WTC11 (cell line): ENCODE measurements at regions not wholly inside any gene's neighbourhood (a gene's known extent, or its start where the extent isn't known, plus 50 kb on each side); places are given as distances from the start of the nearest gene placed in this dataset.

Experiments
- ATAC-seq: fragments of 200-7000 bp; cut with Tn5 transposase; 2 replicates; pipeline ENCODE4 v1.10.0; 2021; ENCODE audit warnings: mild to moderate bottlenecking, moderate library complexity
- CTCF ChIA-PET: fragments of 300-600 bp; sonication (Branson Sonifier 250); formaldehyde crosslinking; loops from one replicate; lab custom pipeline; 2021; ENCODE audit warnings: antibody characterized with exemption; lab: Charles Lee
- POLR2A ChIA-PET: fragments of 350-600 bp; sonication (Branson Sonifier 250); formaldehyde crosslinking; loops from one replicate; lab custom pipeline; 2021; ENCODE audit warnings: antibody characterized with exemption; lab: Charles Lee
- DNase-seq: peaks from one replicate; pipeline ENCODE4 v3.0.0; 2021; ENCODE audit warnings: low spot score
- H3K27ac Mint-ChIP-seq: 2 replicates; pipeline ENCODE4 v1.8.0; 2021; ENCODE audit warnings: mixed read lengths
- H3K27me3 Mint-ChIP-seq: 2 replicates; pipeline ENCODE4 v1.8.0; 2021; ENCODE audit warnings: low read depth, mild to moderate bottlenecking, moderate library complexity, mixed read lengths
- H3K36me3 Mint-ChIP-seq: 2 replicates; pipeline ENCODE4 v1.8.0; 2021; ENCODE audit warnings: mixed read lengths
- H3K4me1 Mint-ChIP-seq: 2 replicates; pipeline ENCODE4 v1.8.0; 2022; ENCODE audit warnings: mixed read lengths
- H3K4me3 Mint-ChIP-seq: 2 replicates; pipeline ENCODE4 v1.8.0; 2021; ENCODE audit warnings: mild to moderate bottlenecking, moderate library complexity, mixed read lengths
- H3K9me3 Mint-ChIP-seq: 2 replicates; pipeline ENCODE4 v1.8.0; 2021; ENCODE audit warnings: mixed read lengths
- ATF1 ChIP-seq: sonication (generic); formaldehyde crosslinking; IDR thresholded peaks from 2 replicates; pipeline ENCODE4 v1.8.1; 2023; ENCODE audit warnings: mild to moderate bottlenecking, moderate library complexity, missing genetic modification reagents
- E2F1 ChIP-seq: sonication (generic); formaldehyde crosslinking; IDR thresholded peaks from 2 replicates; pipeline ENCODE4 v1.8.0; 2022; ENCODE audit warnings: mild to moderate bottlenecking, missing genetic modification reagents
- ETV6 ChIP-seq: sonication (generic); formaldehyde crosslinking; IDR thresholded peaks from 2 replicates; pipeline ENCODE4 v1.8.1; 2022; ENCODE audit warnings: mild to moderate bottlenecking, missing genetic modification reagents
- GTF2I ChIP-seq: fragments of 250-450 bp; sonication (Bioruptor Pico); conservative IDR thresholded peaks from 2 replicates; pipeline ENCODE4 v1.4.0; 2021; ENCODE audit warnings: mild to moderate bottlenecking
- HMGA2 ChIP-seq: fragments of 250-450 bp; sonication (Bioruptor Pico); IDR thresholded peaks from 2 replicates; pipeline ENCODE4 v1.4.0; 2021; ENCODE audit warnings: mild to moderate bottlenecking, moderate library complexity
- IRF2 ChIP-seq: sonication (generic); formaldehyde crosslinking; IDR thresholded peaks from 2 replicates; pipeline ENCODE4 v1.8.0; 2022; ENCODE audit warnings: low read depth, missing genetic modification reagents, borderline replicate concordance
- NFATC4 ChIP-seq: fragments of 250-450 bp; sonication (Bioruptor Pico); IDR thresholded peaks from 2 replicates; pipeline ENCODE4 v1.9.0; 2021; ENCODE audit warnings: mild to moderate bottlenecking
- NR1H2 ChIP-seq: sonication (generic); formaldehyde crosslinking; IDR thresholded peaks from 2 replicates; pipeline ENCODE4 v1.9.0; 2021; ENCODE audit warnings: mild to moderate bottlenecking, moderate library complexity, missing genetic modification reagents
- NR3C1 ChIP-seq: sonication (generic); formaldehyde crosslinking; conservative IDR thresholded peaks from 2 replicates; pipeline ENCODE4 v1.8.1; 2023; ENCODE audit warnings: low read depth, mild to moderate bottlenecking, missing genetic modification reagents
- SP1 ChIP-seq: sonication (generic); formaldehyde crosslinking; conservative IDR thresholded peaks from 2 replicates; pipeline ENCODE4 v1.8.1; 2022; ENCODE audit warnings: missing genetic modification reagents
- USF1 ChIP-seq: sonication (generic); formaldehyde crosslinking; IDR thresholded peaks from 2 replicates; pipeline ENCODE4 v1.8.0; 2022; ENCODE audit warnings: mild to moderate bottlenecking, missing genetic modification reagents
- ZNF425 ChIP-seq: fragments of 250-450 bp; sonication (Bioruptor Pico); conservative IDR thresholded peaks from 2 replicates; pipeline ENCODE4 v1.9.0; 2021; ENCODE audit warnings: mild to moderate bottlenecking
- TF ChIP-seq, protein P1 (sequence below): sonication (generic); formaldehyde crosslinking; IDR thresholded peaks from 2 replicates; pipeline ENCODE4 v1.8.1; 2022; ENCODE audit warnings: low read depth, mild to moderate bottlenecking, moderate library complexity, missing genetic modification reagents, borderline replicate concordance
- TF ChIP-seq, protein P2 (sequence below): fragments of 250-450 bp; sonication (Bioruptor Pico); IDR thresholded peaks from 2 replicates; pipeline ENCODE4 v1.9.0; 2021; ENCODE audit warnings: mild to moderate bottlenecking, borderline replicate concordance
- TF ChIP-seq, protein P3 (sequence below): sonication (generic); formaldehyde crosslinking; conservative IDR thresholded peaks from 2 replicates; pipeline ENCODE4 v1.8.1; 2023; ENCODE audit warnings: mild to moderate bottlenecking, low read depth, missing genetic modification reagents, moderate library complexity
- TF ChIP-seq, protein P4 (sequence below): fragments of 250-450 bp; sonication (Bioruptor Pico); IDR thresholded peaks from 2 replicates; pipeline ENCODE4 v2.1.2; 2022; ENCODE audit warnings: mild to moderate bottlenecking, moderate library complexity
- TF ChIP-seq, protein P5 (sequence below): fragments of 250-450 bp; sonication (Bioruptor Pico); IDR thresholded peaks from 2 replicates; pipeline ENCODE4 v1.8.0; 2021; ENCODE audit warnings: mild to moderate bottlenecking
- TF ChIP-seq, protein P6 (sequence below): sonication (generic); formaldehyde crosslinking; IDR thresholded peaks from 2 replicates; pipeline ENCODE4 v1.8.1; 2023; ENCODE audit warnings: mild to moderate bottlenecking, moderate library complexity, missing genetic modification reagents

DNA sequence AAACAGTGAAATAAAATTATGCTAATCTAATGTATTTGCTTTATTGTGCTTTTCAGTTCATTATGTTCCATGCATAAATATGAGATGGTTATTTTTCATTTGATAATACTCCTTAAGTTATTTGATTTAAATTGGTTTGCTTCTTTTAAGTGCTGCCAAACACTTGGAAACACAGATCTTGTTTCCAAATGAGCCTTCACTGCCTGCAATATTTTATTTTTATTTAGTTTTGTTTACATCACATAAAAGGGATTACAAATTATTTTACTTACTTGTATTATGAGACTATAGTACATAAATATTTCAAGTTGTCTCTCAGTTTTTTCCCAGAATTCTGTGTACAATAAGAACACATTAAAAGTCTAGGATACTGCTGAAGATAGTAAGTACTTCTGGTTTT is 1662.4 kb upstream of the B3GALT2 start:
- H3K36me3 Mint-ChIP-seq = no peaks in the 10 kb centered on the region
- H3K27me3 Mint-ChIP-seq = no peaks in the 10 kb centered on the region
- H3K4me1 Mint-ChIP-seq = no peaks in the 10 kb centered on the region
- ATAC-seq = no peak
- ChIA-PET POLR2A (no interaction called here), CTCF (no interaction called here)
- H3K27ac Mint-ChIP-seq = no peak overlapping the region
- no peak for DNase-seq
- H3K9me3 Mint-ChIP-seq = no peaks in the 10 kb centered on the region
- no peak for TF ChIP-seq ATF1 (CRISPR knock-in tag)
- TF ChIP-seq, all 79 proteins: peak for 0
- no peak overlapping the region for H3K4me3 Mint-ChIP-seq

DNA sequence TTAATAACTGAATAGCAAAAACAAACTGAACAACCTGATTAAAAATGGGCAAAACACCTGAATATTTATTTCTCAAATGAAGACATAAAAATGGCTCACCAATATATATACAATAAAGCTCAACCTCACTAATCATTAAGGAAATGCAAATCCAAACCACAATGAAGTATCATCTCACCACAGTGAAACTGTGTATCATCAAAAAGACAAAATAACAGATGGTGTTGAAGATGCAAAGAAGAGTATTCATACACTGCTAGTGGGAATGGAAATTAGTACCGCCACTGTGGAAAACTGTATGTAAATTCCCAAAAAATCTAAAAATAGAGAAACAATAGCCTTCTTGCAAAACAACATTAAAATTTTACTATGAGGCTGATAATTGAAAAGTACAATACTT is 1660.1 kb upstream of the B3GALT2 start:
- no peaks in the 10 kb centered on the region for H3K4me1 Mint-ChIP-seq
- DNase-seq (no peak), ATAC-seq (no peak)
- no peaks in the 10 kb centered on the region for H3K27me3 Mint-ChIP-seq
- H3K4me3 Mint-ChIP-seq = no peak overlapping the region
- ChIA-PET CTCF (no interaction called here), POLR2A (no interaction called here)
- no peaks in the 10 kb centered on the region for H3K36me3 Mint-ChIP-seq
- H3K27ac Mint-ChIP-seq = no peak overlapping the region
- H3K9me3 Mint-ChIP-seq = no peaks in the 10 kb centered on the region
- TF ChIP-seq, protein P1, sequence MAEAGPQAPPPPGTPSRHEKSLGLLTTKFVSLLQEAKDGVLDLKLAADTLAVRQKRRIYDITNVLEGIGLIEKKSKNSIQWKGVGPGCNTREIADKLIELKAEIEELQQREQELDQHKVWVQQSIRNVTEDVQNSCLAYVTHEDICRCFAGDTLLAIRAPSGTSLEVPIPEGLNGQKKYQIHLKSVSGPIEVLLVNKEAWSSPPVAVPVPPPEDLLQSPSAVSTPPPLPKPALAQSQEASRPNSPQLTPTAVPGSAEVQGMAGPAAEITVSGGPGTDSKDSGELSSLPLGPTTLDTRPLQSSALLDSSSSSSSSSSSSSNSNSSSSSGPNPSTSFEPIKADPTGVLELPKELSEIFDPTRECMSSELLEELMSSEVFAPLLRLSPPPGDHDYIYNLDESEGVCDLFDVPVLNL (CRISPR knock-in tag) = no peak
- TF ChIP-seq NR3C1 (CRISPR knock-in tag) (no peak), SP1 (CRISPR knock-in tag) (no peak), NR1H2 (CRISPR knock-in tag) (no peak), GTF2I (no peak), E2F1 (CRISPR knock-in tag) (no peak), ETV6 (CRISPR knock-in tag) (no peak), ZNF425 (no peak), USF1 (no peak), HMGA2 (no peak), NFATC4 (CRISPR knock-in tag) (no peak), IRF2 (CRISPR knock-in tag) (no peak)
- TF ChIP-seq, protein P2, sequence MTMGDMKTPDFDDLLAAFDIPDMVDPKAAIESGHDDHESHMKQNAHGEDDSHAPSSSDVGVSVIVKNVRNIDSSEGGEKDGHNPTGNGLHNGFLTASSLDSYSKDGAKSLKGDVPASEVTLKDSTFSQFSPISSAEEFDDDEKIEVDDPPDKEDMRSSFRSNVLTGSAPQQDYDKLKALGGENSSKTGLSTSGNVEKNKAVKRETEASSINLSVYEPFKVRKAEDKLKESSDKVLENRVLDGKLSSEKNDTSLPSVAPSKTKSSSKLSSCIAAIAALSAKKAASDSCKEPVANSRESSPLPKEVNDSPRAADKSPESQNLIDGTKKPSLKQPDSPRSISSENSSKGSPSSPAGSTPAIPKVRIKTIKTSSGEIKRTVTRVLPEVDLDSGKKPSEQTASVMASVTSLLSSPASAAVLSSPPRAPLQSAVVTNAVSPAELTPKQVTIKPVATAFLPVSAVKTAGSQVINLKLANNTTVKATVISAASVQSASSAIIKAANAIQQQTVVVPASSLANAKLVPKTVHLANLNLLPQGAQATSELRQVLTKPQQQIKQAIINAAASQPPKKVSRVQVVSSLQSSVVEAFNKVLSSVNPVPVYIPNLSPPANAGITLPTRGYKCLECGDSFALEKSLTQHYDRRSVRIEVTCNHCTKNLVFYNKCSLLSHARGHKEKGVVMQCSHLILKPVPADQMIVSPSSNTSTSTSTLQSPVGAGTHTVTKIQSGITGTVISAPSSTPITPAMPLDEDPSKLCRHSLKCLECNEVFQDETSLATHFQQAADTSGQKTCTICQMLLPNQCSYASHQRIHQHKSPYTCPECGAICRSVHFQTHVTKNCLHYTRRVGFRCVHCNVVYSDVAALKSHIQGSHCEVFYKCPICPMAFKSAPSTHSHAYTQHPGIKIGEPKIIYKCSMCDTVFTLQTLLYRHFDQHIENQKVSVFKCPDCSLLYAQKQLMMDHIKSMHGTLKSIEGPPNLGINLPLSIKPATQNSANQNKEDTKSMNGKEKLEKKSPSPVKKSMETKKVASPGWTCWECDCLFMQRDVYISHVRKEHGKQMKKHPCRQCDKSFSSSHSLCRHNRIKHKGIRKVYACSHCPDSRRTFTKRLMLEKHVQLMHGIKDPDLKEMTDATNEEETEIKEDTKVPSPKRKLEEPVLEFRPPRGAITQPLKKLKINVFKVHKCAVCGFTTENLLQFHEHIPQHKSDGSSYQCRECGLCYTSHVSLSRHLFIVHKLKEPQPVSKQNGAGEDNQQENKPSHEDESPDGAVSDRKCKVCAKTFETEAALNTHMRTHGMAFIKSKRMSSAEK (CRISPR knock-in tag) = no peak
- TF ChIP-seq, protein P3, sequence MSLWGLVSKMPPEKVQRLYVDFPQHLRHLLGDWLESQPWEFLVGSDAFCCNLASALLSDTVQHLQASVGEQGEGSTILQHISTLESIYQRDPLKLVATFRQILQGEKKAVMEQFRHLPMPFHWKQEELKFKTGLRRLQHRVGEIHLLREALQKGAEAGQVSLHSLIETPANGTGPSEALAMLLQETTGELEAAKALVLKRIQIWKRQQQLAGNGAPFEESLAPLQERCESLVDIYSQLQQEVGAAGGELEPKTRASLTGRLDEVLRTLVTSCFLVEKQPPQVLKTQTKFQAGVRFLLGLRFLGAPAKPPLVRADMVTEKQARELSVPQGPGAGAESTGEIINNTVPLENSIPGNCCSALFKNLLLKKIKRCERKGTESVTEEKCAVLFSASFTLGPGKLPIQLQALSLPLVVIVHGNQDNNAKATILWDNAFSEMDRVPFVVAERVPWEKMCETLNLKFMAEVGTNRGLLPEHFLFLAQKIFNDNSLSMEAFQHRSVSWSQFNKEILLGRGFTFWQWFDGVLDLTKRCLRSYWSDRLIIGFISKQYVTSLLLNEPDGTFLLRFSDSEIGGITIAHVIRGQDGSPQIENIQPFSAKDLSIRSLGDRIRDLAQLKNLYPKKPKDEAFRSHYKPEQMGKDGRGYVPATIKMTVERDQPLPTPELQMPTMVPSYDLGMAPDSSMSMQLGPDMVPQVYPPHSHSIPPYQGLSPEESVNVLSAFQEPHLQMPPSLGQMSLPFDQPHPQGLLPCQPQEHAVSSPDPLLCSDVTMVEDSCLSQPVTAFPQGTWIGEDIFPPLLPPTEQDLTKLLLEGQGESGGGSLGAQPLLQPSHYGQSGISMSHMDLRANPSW = no peak
- TF ChIP-seq, protein P4, sequence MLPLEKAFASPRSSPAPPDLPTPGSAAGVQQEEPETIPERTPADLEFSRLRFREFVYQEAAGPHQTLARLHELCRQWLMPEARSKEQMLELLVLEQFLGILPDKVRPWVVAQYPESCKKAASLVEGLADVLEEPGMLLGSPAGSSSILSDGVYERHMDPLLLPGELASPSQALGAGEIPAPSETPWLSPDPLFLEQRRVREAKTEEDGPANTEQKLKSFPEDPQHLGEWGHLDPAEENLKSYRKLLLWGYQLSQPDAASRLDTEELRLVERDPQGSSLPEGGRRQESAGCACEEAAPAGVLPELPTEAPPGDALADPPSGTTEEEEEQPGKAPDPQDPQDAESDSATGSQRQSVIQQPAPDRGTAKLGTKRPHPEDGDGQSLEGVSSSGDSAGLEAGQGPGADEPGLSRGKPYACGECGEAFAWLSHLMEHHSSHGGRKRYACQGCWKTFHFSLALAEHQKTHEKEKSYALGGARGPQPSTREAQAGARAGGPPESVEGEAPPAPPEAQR = no peak
- TF ChIP-seq, protein P5, sequence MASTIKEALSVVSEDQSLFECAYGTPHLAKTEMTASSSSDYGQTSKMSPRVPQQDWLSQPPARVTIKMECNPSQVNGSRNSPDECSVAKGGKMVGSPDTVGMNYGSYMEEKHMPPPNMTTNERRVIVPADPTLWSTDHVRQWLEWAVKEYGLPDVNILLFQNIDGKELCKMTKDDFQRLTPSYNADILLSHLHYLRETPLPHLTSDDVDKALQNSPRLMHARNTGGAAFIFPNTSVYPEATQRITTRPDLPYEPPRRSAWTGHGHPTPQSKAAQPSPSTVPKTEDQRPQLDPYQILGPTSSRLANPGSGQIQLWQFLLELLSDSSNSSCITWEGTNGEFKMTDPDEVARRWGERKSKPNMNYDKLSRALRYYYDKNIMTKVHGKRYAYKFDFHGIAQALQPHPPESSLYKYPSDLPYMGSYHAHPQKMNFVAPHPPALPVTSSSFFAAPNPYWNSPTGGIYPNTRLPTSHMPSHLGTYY (CRISPR knock-in tag) = no peak
- TF ChIP-seq, protein P6, sequence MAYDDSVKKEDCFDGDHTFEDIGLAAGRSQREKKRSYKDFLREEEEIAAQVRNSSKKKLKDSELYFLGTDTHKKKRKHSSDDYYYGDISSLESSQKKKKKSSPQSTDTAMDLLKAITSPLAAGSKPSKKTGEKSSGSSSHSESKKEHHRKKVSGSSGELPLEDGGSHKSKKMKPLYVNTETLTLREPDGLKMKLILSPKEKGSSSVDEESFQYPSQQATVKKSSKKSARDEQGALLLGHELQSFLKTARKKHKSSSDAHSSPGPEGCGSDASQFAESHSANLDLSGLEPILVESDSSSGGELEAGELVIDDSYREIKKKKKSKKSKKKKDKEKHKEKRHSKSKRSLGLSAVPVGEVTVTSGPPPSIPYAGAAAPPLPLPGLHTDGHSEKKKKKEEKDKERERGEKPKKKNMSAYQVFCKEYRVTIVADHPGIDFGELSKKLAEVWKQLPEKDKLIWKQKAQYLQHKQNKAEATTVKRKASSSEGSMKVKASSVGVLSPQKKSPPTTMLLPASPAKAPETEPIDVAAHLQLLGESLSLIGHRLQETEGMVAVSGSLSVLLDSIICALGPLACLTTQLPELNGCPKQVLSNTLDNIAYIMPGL (CRISPR knock-in tag) = no peak
